ENCODE measurements at regions not wholly inside any gene's neighbourhood (a gene's known extent, or its start where the extent isn't known, plus 50 kb on each side); places are given as distances from the start of the nearest gene placed in this dataset.
A peak's percentile ranks its signal among the peaks of the same experiment; 100 is the strongest.
"Not testable (repeated sequence)": the region's sequence is repeated elsewhere in the genome, so short reads cannot be mapped to it uniquely, and the experiment has no call there.

DNA sequence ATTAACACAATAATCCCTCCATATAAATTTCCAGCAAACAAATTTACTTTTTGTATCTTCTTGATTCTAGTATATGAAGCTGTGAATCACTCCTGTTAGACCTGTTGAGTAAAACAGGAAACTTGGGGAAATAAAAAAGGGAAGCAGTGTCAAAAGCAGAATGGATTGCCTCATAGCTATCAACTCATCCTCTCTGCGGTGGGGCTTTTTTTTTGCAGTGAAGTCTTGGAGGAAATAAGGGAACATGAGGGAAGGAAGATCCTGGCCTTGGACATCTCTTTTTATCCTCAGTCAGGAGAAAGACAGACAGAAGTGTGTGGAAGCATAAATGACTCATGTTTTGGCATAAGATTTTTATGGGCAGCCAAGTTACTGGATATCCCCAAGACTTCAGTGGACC is 332.5 kb downstream of the TFAP2A start:
- TF ChIP-seq, protein P1, sequence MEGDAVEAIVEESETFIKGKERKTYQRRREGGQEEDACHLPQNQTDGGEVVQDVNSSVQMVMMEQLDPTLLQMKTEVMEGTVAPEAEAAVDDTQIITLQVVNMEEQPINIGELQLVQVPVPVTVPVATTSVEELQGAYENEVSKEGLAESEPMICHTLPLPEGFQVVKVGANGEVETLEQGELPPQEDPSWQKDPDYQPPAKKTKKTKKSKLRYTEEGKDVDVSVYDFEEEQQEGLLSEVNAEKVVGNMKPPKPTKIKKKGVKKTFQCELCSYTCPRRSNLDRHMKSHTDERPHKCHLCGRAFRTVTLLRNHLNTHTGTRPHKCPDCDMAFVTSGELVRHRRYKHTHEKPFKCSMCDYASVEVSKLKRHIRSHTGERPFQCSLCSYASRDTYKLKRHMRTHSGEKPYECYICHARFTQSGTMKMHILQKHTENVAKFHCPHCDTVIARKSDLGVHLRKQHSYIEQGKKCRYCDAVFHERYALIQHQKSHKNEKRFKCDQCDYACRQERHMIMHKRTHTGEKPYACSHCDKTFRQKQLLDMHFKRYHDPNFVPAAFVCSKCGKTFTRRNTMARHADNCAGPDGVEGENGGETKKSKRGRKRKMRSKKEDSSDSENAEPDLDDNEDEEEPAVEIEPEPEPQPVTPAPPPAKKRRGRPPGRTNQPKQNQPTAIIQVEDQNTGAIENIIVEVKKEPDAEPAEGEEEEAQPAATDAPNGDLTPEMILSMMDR (IDR thresholded peaks at IDR 0.05): no peak
- H3K36me3 ChIP-seq (ENCODE audit: low read depth): no peaks in the 10 kb centered on the region
- DNase-seq: peak in 1 of 3 donors; percentile 3
- ATAC-seq: no peak
- intact Hi-C loops (cut with DNase I, micrococcal nuclease): no loop called here
- H3K4me3 ChIP-seq: no peak overlapping the region
- H3K4me1 ChIP-seq (ENCODE audit: low read depth): no peaks in the 10 kb centered on the region
- H3K9me3 ChIP-seq: no peaks in the 10 kb centered on the region

DNA sequence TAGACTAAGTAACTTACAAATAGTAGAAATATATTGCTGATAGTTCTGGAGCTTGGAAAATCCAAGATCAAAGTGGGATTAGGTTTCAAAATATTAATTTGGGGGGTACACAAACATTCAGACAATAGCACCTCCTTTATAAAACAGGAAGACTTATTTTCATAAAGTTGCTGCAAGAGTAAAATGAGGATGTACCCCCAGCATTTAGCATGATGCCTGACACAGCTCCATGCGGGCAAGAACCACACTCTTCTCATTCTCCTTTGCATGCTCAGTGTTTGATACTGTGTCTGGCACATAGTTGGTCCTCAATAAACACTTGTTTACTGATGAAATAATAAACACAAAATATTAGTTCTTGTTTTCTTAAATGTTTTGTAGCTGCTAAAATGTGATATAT is 332.9 kb downstream of the TFAP2A start:
- Histone ChIP-seq H3K36me3 (ENCODE audit: low read depth) (no peaks in the 10 kb centered on the region), H3K9me3 (no peaks in the 10 kb centered on the region), H3K4me3 (no peak overlapping the region), H3K4me1 (ENCODE audit: low read depth) (no peaks in the 10 kb centered on the region)
- ATAC-seq (no peak), DNase-seq (no peak)
- TF ChIP-seq, protein P1 (IDR thresholded peaks at IDR 0.05): no peak
- intact Hi-C loops (cut with DNase I, micrococcal nuclease): no loop called here

DNA sequence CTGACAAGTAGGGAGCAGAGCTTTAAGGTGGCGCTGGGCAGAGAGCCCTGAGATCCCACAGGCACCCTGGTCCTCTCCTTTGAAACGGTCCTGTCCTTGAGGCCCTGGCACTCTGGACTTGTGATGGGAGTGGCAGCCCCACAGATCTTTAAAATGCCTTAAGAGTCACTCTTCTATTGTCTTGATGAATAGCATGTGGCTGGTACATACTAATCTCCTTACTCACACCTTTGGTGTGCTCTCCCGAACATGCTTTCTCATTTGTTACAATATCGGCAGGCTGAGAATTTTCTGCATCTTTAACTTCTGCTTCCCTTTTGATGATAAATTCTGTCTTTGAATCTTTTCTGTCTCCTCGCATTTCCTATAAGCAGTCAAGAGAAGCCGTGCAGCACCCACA is 333.8 kb downstream of the TFAP2A start:
- intact Hi-C loops (cut with DNase I, micrococcal nuclease): no loop called here
- no peaks in the 10 kb centered on the region for H3K36me3 ChIP-seq (ENCODE audit: low read depth)
- no peak for ATAC-seq
- no peaks in the 10 kb centered on the region for H3K9me3 ChIP-seq
- DNase-seq: no peak
- TF ChIP-seq, protein P1 (IDR thresholded peaks at IDR 0.05): no peak
- H3K4me3 ChIP-seq: no peak overlapping the region
- H3K4me1 ChIP-seq (ENCODE audit: low read depth): no peaks in the 10 kb centered on the region

DNA sequence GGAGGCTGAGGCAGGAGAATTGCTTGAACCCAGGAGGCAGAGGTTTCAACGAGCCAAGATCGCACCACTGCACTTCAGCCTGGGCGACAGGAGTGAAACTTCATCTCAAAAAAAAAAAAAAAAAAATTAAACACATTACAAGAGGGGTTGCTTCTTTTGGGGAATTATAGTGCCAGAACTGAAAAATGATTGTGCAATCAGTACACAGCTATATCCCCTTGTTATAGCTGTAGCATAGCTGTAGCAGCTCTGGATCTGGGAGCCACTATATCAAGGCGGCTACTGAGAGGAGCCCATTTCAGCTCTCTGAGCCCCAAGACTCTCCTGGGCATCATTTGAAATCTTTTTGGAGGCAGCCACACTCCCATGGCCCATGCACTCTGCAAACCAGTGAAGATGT is 334.3 kb downstream of the TFAP2A start:
- TF ChIP-seq, protein P1 (IDR thresholded peaks at IDR 0.05): no peak
- no peak overlapping the region for H3K4me3 ChIP-seq
- DNase-seq: no peak
- intact Hi-C loops (cut with DNase I, micrococcal nuclease): no loop called here
- no peaks in the 10 kb centered on the region for H3K4me1 ChIP-seq (ENCODE audit: low read depth)
- no peak for ATAC-seq
- no peaks in the 10 kb centered on the region for H3K36me3 ChIP-seq (ENCODE audit: low read depth)
- H3K9me3 ChIP-seq: no peaks in the 10 kb centered on the region

DNA sequence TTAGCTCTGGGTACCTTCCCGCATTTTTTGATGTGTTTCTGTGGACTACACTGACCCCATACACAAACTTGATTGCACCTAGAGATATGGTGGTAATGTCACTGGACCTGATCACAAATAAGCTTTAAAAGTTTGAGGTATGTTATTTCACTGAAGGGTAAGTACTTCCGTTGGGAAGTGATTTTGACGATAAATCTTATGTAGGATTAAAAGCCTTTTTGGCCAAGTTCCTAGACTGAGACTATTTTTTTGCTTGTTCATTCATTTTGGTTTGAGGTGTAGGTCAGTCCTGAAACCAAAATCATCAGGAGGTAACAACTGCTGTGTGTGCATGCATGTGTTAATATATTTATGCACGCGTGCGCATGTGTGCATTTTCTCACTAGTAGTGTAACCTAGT is 336.3 kb downstream of the TFAP2A start:
- Histone ChIP-seq H3K9me3 (no peaks in the 10 kb centered on the region), H3K4me1 (ENCODE audit: low read depth) (no peaks in the 10 kb centered on the region), H3K4me3 (no peak overlapping the region), H3K36me3 (ENCODE audit: low read depth) (no peaks in the 10 kb centered on the region)
- intact Hi-C loops (cut with DNase I, micrococcal nuclease): no loop called here
- TF ChIP-seq, protein P1 (IDR thresholded peaks at IDR 0.05): no peak
- DNase-seq (no peak), ATAC-seq (no peak)

DNA sequence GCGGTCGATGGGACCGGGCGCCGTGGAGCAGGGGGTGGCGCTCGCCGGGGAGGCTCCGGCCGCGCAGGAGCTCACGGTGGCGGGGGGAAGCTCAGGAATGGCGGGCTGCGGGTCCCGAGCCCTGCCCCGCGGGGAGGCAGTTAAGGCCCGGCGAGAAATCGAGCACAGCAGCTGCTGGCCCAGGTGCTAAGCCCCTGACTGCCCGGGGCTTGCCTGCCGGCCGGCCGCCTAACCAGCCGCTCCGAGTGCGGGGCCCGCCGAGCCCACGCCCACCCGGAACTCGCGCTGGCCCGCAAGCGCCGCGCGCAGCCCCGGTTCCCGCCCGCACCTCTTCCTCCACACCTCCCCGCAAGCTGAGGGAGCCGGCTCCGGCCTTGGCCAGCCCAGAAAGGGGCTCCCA is 340.1 kb downstream of the TFAP2A start:
- DNase-seq; H3K9me3 ChIP-seq; ATAC-seq; H3K4me3 ChIP-seq; intact Hi-C loops (cut with DNase I, micrococcal nuclease); H3K36me3 ChIP-seq (ENCODE audit: low read depth); H3K4me1 ChIP-seq (ENCODE audit: low read depth): not testable (repeated sequence)
